Ishikawa (cell line): ENCODE measurements at regions not wholly inside any gene's neighbourhood (a gene's known extent, or its start where the extent isn't known, plus 50 kb on each side); places are given as distances from the start of the nearest gene placed in this dataset.

Experiments
- CREB1 ChIP-seq: IDR thresholded peaks from 2 replicates; pipeline ENCODE4 v1.6.1; 2012; ENCODE audit warnings: low read depth
- EGR1 ChIP-seq: IDR thresholded peaks from 2 replicates; pipeline ENCODE4 v1.6.1; 2012
- EP300 ChIP-seq: IDR thresholded peaks from 2 replicates; pipeline ENCODE4 v1.6.1; 2012; ENCODE audit warnings: borderline replicate concordance
- RAD21 ChIP-seq: IDR thresholded peaks from 2 replicates; pipeline ENCODE4 v1.6.1; 2012; ENCODE audit warnings: low read depth
- TAF1 ChIP-seq: IDR thresholded peaks from 2 replicates; pipeline ENCODE4 v1.6.1; 2012; ENCODE audit warnings: low read depth, mild to moderate bottlenecking
- TEAD4 ChIP-seq: IDR thresholded peaks from 2 replicates; pipeline ENCODE4 v1.6.1; 2012
- YY1 ChIP-seq: IDR thresholded peaks from 2 replicates; pipeline ENCODE4 v1.6.1; 2012; ENCODE audit warnings: low read depth
- TF ChIP-seq, protein P1 (sequence below): IDR thresholded peaks from 2 replicates; pipeline ENCODE4 v1.6.1; 2012
- TF ChIP-seq, protein P2 (sequence below): IDR thresholded peaks from 2 replicates; pipeline ENCODE4 v1.6.1; 2012; ENCODE audit warnings: low read depth, mild to moderate bottlenecking

DNA sequence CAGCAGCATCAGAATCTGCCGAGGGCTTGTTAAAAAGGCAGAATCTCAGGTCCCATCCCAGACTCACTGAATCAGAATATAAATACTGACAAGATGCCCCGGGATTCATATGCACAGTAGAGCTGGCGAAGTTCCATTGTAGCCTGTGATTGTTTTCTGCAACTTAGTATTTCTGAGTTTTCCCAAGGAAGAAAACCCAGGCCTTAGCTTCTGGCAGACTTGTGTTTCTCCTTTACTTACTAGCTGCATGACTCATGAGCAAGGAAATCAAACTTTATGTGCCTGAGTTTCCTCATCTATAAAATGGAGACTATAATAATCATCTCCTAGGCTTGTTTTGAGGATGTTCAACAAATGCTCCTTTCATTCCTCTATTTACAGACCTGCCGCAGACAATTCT lies 278.5 kb upstream of the PLEKHG7 start:
- no peak for TF ChIP-seq YY1
- TF ChIP-seq, protein P1, sequence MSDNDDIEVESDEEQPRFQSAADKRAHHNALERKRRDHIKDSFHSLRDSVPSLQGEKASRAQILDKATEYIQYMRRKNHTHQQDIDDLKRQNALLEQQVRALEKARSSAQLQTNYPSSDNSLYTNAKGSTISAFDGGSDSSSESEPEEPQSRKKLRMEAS: no peak
- no peak for TF ChIP-seq EP300
- no peak for TF ChIP-seq TAF1
- no peak for TF ChIP-seq EGR1
- TF ChIP-seq RAD21: no peak
- TF ChIP-seq, protein P2, sequence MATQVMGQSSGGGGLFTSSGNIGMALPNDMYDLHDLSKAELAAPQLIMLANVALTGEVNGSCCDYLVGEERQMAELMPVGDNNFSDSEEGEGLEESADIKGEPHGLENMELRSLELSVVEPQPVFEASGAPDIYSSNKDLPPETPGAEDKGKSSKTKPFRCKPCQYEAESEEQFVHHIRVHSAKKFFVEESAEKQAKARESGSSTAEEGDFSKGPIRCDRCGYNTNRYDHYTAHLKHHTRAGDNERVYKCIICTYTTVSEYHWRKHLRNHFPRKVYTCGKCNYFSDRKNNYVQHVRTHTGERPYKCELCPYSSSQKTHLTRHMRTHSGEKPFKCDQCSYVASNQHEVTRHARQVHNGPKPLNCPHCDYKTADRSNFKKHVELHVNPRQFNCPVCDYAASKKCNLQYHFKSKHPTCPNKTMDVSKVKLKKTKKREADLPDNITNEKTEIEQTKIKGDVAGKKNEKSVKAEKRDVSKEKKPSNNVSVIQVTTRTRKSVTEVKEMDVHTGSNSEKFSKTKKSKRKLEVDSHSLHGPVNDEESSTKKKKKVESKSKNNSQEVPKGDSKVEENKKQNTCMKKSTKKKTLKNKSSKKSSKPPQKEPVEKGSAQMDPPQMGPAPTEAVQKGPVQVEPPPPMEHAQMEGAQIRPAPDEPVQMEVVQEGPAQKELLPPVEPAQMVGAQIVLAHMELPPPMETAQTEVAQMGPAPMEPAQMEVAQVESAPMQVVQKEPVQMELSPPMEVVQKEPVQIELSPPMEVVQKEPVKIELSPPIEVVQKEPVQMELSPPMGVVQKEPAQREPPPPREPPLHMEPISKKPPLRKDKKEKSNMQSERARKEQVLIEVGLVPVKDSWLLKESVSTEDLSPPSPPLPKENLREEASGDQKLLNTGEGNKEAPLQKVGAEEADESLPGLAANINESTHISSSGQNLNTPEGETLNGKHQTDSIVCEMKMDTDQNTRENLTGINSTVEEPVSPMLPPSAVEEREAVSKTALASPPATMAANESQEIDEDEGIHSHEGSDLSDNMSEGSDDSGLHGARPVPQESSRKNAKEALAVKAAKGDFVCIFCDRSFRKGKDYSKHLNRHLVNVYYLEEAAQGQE: no peak
- TF ChIP-seq TEAD4: no peak
- TF ChIP-seq CREB1: no peak
